DOHH2 (cell line): ENCODE measurements at regions not wholly inside any gene's neighbourhood (a gene's known extent, or its start where the extent isn't known, plus 50 kb on each side); places are given as distances from the start of the nearest gene placed in this dataset.

Experiments used
- H3F3A ChIP-seq: fragments of 200-600 bp; sonication (generic), shearing (Covaris generic); 2 replicates; pipeline ENCODE4 v1.6.0; 2016; ENCODE audit warnings: antibody characterized with exemption, mild to moderate bottlenecking; ENCODE audit not compliant: control insufficient read depth, insufficient read depth
- H3K27ac ChIP-seq: fragments of 200-600 bp; sonication (generic); 2 replicates; pipeline ENCODE4 v1.5.1; 2014; ENCODE audit warnings: low read depth, mild to moderate bottlenecking, low read length, moderate library complexity
- H3K27me3 ChIP-seq: fragments of 200-600 bp; sonication (generic); 2 replicates; pipeline ENCODE4 v1.6.1; 2014; ENCODE audit warnings: mild to moderate bottlenecking, low read length, mixed read lengths; ENCODE audit not compliant: control insufficient read depth
- H3K36me3 ChIP-seq: fragments of 200-600 bp; sonication (generic); 2 replicates; pipeline ENCODE4 v1.6.1; 2014; ENCODE audit warnings: mild to moderate bottlenecking, low read length, moderate library complexity, mixed read lengths; ENCODE audit not compliant: control insufficient read depth
- H3K4me1 ChIP-seq: fragments of 200-600 bp; sonication (generic); 2 replicates; pipeline ENCODE4 v1.6.1; 2014; ENCODE audit warnings: mild to moderate bottlenecking, low read length, mixed read lengths; ENCODE audit not compliant: control insufficient read depth
- H3K4me2 ChIP-seq: fragments of 200-600 bp; sonication (generic); 2 replicates; pipeline ENCODE4 v1.6.0; 2014; ENCODE audit warnings: mild to moderate bottlenecking, low read length, moderate library complexity
- H3K4me3 ChIP-seq: fragments of 200-600 bp; sonication (generic); 2 replicates; pipeline ENCODE4 v1.5.1; 2014; ENCODE audit warnings: mild to moderate bottlenecking, low read length, mixed read lengths
- H3K79me2 ChIP-seq: fragments of 200-600 bp; sonication (generic); 2 replicates; pipeline ENCODE4 v1.6.1; 2014; ENCODE audit warnings: mild to moderate bottlenecking, low read length, mixed read lengths; ENCODE audit not compliant: control insufficient read depth
- H3K9me2 ChIP-seq: fragments of 200-600 bp; sonication (generic); replicated peaks from 2 replicates; pipeline ENCODE4 v1.6.1; 2014; ENCODE audit warnings: mild to moderate bottlenecking, low read length, mixed read lengths; ENCODE audit not compliant: control insufficient read depth
- H3K9me3 ChIP-seq: fragments of 200-600 bp; sonication (generic); 2 replicates; pipeline ENCODE4 v1.6.1; 2014; ENCODE audit warnings: antibody characterized with exemption, low read length, mixed read lengths; ENCODE audit not compliant: control insufficient read depth, insufficient read depth
- H4K20me1 ChIP-seq: fragments of 200-600 bp; sonication (generic); 2 replicates; pipeline ENCODE4 v1.6.0; 2014; ENCODE audit warnings: low read depth, mild to moderate bottlenecking, antibody characterized with exemption, low read length, moderate library complexity; ENCODE audit not compliant: control insufficient read depth, insufficient read depth
- EZH2phosphoT487 ChIP-seq: fragments of 200-600 bp; sonication (generic); IDR thresholded peaks from 2 replicates; pipeline ENCODE4 v1.6.1; 2017; ENCODE audit warnings: borderline replicate concordance, mild to moderate bottlenecking, antibody characterized with exemption, low read length, moderate library complexity, mixed read lengths
- TF ChIP-seq, protein P1 (sequence below): fragments of 200-600 bp; sonication (generic); IDR thresholded peaks from one replicate; pipeline ENCODE4 v1.5.1; 2014; ENCODE audit warnings: antibody characterized with exemption, mild to moderate bottlenecking, low read depth, low read length; ENCODE audit not compliant: poor library complexity, severe bottlenecking

DNA sequence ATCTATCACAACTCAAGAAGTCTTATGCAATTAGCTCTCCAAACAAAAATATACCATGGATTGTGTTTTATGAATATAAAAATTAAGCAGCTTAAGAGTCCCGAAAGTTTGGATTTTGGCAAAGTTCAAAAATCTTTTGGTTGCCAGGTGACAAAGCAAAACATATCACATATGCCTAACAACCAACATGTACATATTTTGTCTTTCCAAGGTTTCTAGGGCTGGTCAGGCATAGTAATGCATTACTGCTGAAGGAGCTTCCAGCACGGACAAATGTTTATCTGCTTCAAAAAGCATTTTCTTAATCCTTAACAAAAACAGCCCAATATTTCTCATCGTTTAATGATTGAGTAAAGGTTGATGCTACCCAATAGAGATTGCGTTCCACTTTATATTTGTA, 1327.1 kb upstream of the ZEB2 start:
- TF ChIP-seq, protein P1, sequence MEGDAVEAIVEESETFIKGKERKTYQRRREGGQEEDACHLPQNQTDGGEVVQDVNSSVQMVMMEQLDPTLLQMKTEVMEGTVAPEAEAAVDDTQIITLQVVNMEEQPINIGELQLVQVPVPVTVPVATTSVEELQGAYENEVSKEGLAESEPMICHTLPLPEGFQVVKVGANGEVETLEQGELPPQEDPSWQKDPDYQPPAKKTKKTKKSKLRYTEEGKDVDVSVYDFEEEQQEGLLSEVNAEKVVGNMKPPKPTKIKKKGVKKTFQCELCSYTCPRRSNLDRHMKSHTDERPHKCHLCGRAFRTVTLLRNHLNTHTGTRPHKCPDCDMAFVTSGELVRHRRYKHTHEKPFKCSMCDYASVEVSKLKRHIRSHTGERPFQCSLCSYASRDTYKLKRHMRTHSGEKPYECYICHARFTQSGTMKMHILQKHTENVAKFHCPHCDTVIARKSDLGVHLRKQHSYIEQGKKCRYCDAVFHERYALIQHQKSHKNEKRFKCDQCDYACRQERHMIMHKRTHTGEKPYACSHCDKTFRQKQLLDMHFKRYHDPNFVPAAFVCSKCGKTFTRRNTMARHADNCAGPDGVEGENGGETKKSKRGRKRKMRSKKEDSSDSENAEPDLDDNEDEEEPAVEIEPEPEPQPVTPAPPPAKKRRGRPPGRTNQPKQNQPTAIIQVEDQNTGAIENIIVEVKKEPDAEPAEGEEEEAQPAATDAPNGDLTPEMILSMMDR, result no peak
- TF ChIP-seq EZH2phosphoT487, result no peak
- H3K4me3 ChIP-seq, result no peak overlapping the region
- H3K27me3 ChIP-seq, result no peaks in the 10 kb centered on the region
- H3K9me2 ChIP-seq, result no peaks in the 10 kb centered on the region
- H4K20me1 ChIP-seq, result no peaks in the 10 kb centered on the region
- no peaks in the 10 kb centered on the region for H3K79me2 ChIP-seq
- H3K36me3 ChIP-seq, result peaks cover 17% of the 10 kb centered on the region
- no peak overlapping the region for H3K4me2 ChIP-seq
- H3F3A ChIP-seq, result no peaks in the 10 kb centered on the region
- peaks cover 17% of the 10 kb centered on the region for H3K4me1 ChIP-seq
- no peak overlapping the region for H3K27ac ChIP-seq
- H3K9me3 ChIP-seq, result peaks cover 15% of the 10 kb centered on the region

DNA sequence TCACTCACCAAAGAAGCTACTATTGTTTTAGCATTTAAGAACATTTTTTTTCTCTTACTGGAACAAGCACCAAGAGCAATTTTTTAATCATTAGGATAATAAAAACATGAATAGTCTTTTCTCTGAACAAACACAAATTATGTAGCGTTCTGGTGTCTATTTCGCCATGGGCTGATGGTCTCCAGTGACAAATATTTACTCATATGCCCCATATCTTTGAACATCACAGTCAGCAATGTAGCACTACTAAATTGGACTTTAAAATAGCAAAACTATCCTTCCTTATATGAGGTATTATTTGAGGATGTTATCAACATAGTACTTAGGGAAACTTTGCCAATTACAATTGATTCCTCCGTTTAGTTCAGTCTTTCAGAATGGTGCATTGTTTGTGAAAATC, 1326.0 kb upstream of the ZEB2 start:
- H3F3A ChIP-seq, result no peaks in the 10 kb centered on the region
- H3K9me3 ChIP-seq, result peaks cover 15% of the 10 kb centered on the region
- H3K4me1 ChIP-seq, result peaks cover 17% of the 10 kb centered on the region
- H4K20me1 ChIP-seq, result no peaks in the 10 kb centered on the region
- H3K4me2 ChIP-seq, result peak overlapping the region; percentile 48
- TF ChIP-seq EZH2phosphoT487, result no peak
- TF ChIP-seq, protein P1, result no peak
- H3K27ac ChIP-seq, result peak overlapping the region; percentile 24; the same call in 1 of the 2 replicates
- peak overlapping the region; percentile 23 for H3K4me3 ChIP-seq
- no peaks in the 10 kb centered on the region for H3K9me2 ChIP-seq
- H3K79me2 ChIP-seq, result no peaks in the 10 kb centered on the region
- H3K27me3 ChIP-seq, result no peaks in the 10 kb centered on the region
- H3K36me3 ChIP-seq, result peaks cover 17% of the 10 kb centered on the region

DNA sequence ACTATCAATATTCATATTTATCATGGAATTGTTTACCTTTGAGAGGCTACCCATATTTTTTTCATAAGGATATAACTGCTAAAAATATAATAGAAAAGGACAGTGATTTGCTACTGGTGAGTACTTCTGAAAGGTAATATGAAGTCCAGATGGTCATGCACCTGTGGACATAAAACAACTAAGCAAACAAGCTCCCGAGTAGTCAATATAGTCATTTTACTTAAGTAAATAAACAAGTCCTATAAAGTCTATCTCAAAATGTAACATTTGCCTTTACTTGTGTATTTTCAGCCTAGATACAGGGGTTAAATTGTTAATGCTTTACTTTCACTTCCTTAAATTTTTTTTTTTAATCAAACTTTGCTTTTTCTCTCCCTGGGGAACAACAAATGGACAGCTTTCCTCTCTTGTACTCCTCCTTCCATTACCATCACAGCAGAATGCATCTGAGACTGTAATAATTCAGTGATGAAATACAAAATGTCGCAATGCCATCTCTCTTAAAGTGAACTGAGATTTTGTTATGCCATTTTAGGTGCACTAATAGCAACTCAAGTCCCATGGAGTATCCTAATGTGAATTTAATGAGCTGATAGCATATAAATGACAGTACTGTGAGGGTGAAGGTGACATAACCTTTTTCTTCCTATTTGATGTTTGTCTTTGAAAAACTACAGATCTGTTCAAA, 1325.4 kb upstream of the ZEB2 start:
- no peaks in the 10 kb centered on the region for H3K27me3 ChIP-seq
- peak overlapping the region; percentile 48 for H3K4me2 ChIP-seq
- no peaks in the 10 kb centered on the region for H3K9me2 ChIP-seq
- peak overlapping the region; percentile 23 for H3K4me3 ChIP-seq
- H3K4me1 ChIP-seq, result peaks cover 17% of the 10 kb centered on the region
- H3K79me2 ChIP-seq, result no peaks in the 10 kb centered on the region
- H4K20me1 ChIP-seq, result no peaks in the 10 kb centered on the region
- H3F3A ChIP-seq, result no peaks in the 10 kb centered on the region
- no peak for TF ChIP-seq EZH2phosphoT487
- TF ChIP-seq, protein P1, result no peak
- peak overlapping the region; percentile 24 for H3K27ac ChIP-seq
- peaks cover 15% of the 10 kb centered on the region for H3K9me3 ChIP-seq
- H3K36me3 ChIP-seq, result peaks cover 17% of the 10 kb centered on the region
